ENCODE measurements at regions not wholly inside any gene's neighbourhood (a gene's known extent, or its start where the extent isn't known, plus 50 kb on each side); places are given as distances from the start of the nearest gene placed in this dataset.

- TF ChIP-seq EZH2phosphoT487 (IDR thresholded peaks at IDR 0.05; ENCODE audit: low read depth) = no peak
- TF ChIP-seq, protein P1, sequence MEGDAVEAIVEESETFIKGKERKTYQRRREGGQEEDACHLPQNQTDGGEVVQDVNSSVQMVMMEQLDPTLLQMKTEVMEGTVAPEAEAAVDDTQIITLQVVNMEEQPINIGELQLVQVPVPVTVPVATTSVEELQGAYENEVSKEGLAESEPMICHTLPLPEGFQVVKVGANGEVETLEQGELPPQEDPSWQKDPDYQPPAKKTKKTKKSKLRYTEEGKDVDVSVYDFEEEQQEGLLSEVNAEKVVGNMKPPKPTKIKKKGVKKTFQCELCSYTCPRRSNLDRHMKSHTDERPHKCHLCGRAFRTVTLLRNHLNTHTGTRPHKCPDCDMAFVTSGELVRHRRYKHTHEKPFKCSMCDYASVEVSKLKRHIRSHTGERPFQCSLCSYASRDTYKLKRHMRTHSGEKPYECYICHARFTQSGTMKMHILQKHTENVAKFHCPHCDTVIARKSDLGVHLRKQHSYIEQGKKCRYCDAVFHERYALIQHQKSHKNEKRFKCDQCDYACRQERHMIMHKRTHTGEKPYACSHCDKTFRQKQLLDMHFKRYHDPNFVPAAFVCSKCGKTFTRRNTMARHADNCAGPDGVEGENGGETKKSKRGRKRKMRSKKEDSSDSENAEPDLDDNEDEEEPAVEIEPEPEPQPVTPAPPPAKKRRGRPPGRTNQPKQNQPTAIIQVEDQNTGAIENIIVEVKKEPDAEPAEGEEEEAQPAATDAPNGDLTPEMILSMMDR (IDR thresholded peaks at IDR 0.05; ENCODE audit: low read depth, low read length) = no peak
These were observed 950.6 kb downstream of the CNTNAP5 start for GRCh38 chr2:124975648-124976047.
